Natural killer cell (primary cell): ENCODE measurements at regions not wholly inside any gene's neighbourhood (a gene's known extent, or its start where the extent isn't known, plus 50 kb on each side); places are given as distances from the start of the nearest gene placed in this dataset.

Experiments used
- ATAC-seq, 3 donors: fragments of 150-1000 bp in 2 of 3; fragments of 200-7000 bp in 1 of 3; cut with Tn5 transposase; 1 replicate in 1 of 3; 2 replicates in 2 of 3; pipeline ENCODE4 v1.10.0; 2021; ENCODE audit warnings: mild to moderate bottlenecking in 2 of 3, moderate library complexity in 2 of 3
- DNase-seq, 2 donors: peaks; one replicate each; pipeline versions ENCODE4 v3.0.0 to v3.0.0-alpha.2; 2013 to 2021; ENCODE audit warnings: mixed read lengths in 1 of 2
- H3K27ac ChIP-seq: one replicate; pipeline ENCODE4 v1.5.1; 2013; ENCODE audit warnings: mild to moderate bottlenecking, low read length
- H3K27me3 ChIP-seq: one replicate; pipeline ENCODE4 v1.6.1; 2013; ENCODE audit warnings: low read length; ENCODE audit not compliant: control insufficient read depth, insufficient read depth
- H3K36me3 ChIP-seq: one replicate; pipeline ENCODE4 v1.6.1; 2013; ENCODE audit warnings: low read length; ENCODE audit not compliant: control insufficient read depth, insufficient read depth
- H3K4me1 ChIP-seq: one replicate; pipeline ENCODE4 v1.6.1; 2013; ENCODE audit warnings: low read length; ENCODE audit not compliant: control insufficient read depth, insufficient read depth
- H3K4me3 ChIP-seq: one replicate; pipeline ENCODE4 v1.5.1; 2013; ENCODE audit warnings: low read length
- H3K9me3 ChIP-seq: one replicate; pipeline ENCODE4 v1.6.1; 2013; ENCODE audit warnings: low read length; ENCODE audit not compliant: control insufficient read depth, insufficient read depth
- H3K27ac Mint-ChIP-seq, 2 donors: one replicate each; pipeline ENCODE4 v1.8.0; 2022; ENCODE audit warnings: mild to moderate bottlenecking in 2 of 2, mixed read lengths in 2 of 2, moderate library complexity in 1 of 2
- H3K27me3 Mint-ChIP-seq, 2 donors: one replicate each; pipeline ENCODE4 v1.8.0; 2022; ENCODE audit warnings: low read depth in 2 of 2, mixed read lengths in 2 of 2
- H3K36me3 Mint-ChIP-seq: one replicate; pipeline ENCODE4 v1.8.0; 2022; ENCODE audit warnings: mixed read lengths
- H3K4me1 Mint-ChIP-seq, 2 donors: one replicate each; pipeline ENCODE4 v1.8.0; 2022; ENCODE audit warnings: mixed read lengths in 2 of 2
- H3K4me3 Mint-ChIP-seq: one replicate; pipeline ENCODE4 v1.8.0; 2022; ENCODE audit warnings: mild to moderate bottlenecking, moderate library complexity, mixed read lengths
- H3K9me3 Mint-ChIP-seq, 2 donors: one replicate each; pipeline ENCODE4 v1.8.0; 2022; ENCODE audit warnings: mixed read lengths in 2 of 2
- CTCF ChIP-seq: fragments of 200-600 bp; IDR thresholded peaks from one replicate; pipeline ENCODE4 v1.8.0; 2022; ENCODE audit warnings: antibody characterized with exemption
- WGBS: methylation state at CpG from one replicate; pipeline ENCODE4 v1.1.7; 2013; ENCODE audit warnings: missing lambda C conversion rate; ENCODE audit not compliant: insufficient coverage; 5-methylcytosine and 5-hydroxymethylcytosine counted together
- intact Hi-C: fragments of 100-400 bp; cut with micrococcal nuclease; formaldehyde crosslinking; loops from one replicate; pipeline ENCODE4 v1.14.2; 2022

GRCh38 chr22:27247701-27248434 is 553.7 kb downstream of the MN1 start:
- Mint-ChIP-seq H3K36me3 (no peaks in the 10 kb centered on the region), H3K27me3 (peaks cover 4 to 5% of the 10 kb centered on the region in 2 donors), H3K27ac (no peak overlapping the region), H3K4me1 (peaks cover 10 to 17% of the 10 kb centered on the region in 2 donors), H3K4me3 (no peak overlapping the region), H3K9me3 (peaks cover 0 to 4% of the 10 kb centered on the region in 2 donors)
- 40% methylated on average over 10 of the region's 11 CpGs for WGBS
- intact Hi-C loops, result no loop called here
- DNase-seq, result no peak
- Histone ChIP-seq H3K27ac (no peak overlapping the region), H3K36me3 (no peaks in the 10 kb centered on the region), H3K27me3 (no peaks in the 10 kb centered on the region), H3K4me1 (peaks cover 3% of the 10 kb centered on the region), H3K9me3 (no peaks in the 10 kb centered on the region), H3K4me3 (no peak overlapping the region)
- no peak for ATAC-seq
- TF ChIP-seq CTCF, result no peak

- ATAC-seq (no peak), DNase-seq (no peak)
- no peak overlapping the region for H3K4me3 Mint-ChIP-seq
- H3K4me3 ChIP-seq, result no peak overlapping the region
- no peaks in the 10 kb centered on the region for H3K36me3 Mint-ChIP-seq
- H3K36me3 ChIP-seq, result no peaks in the 10 kb centered on the region
- H3K27me3 Mint-ChIP-seq, result peaks cover 0 to 5% of the 10 kb centered on the region in 2 donors
- H3K4me1 Mint-ChIP-seq, result peaks cover 10 to 17% of the 10 kb centered on the region in 2 donors
- intact Hi-C loops, result no loop called here
- 81% methylated on average over 5 of the region's 5 CpGs for WGBS
- H3K9me3 Mint-ChIP-seq, result peaks cover 1 to 5% of the 10 kb centered on the region in 2 donors
- H3K27ac Mint-ChIP-seq, result no peak overlapping the region
- H3K27ac ChIP-seq, result no peak overlapping the region
- no peaks in the 10 kb centered on the region for H3K27me3 ChIP-seq
- H3K9me3 ChIP-seq, result no peaks in the 10 kb centered on the region
- no peak for TF ChIP-seq CTCF
- H3K4me1 ChIP-seq, result peaks cover 3% of the 10 kb centered on the region
These were observed 551.1 kb downstream of the MN1 start for GRCh38 chr22:27250418-27250817.

GRCh38 chr22:27250886-27251285 is 550.7 kb downstream of the MN1 start:
- H3K4me1 Mint-ChIP-seq, result peaks cover 10 to 17% of the 10 kb centered on the region in 2 donors
- ATAC-seq (no peak), DNase-seq (no peak)
- H3K9me3 Mint-ChIP-seq, result peaks cover 5 to 8% of the 10 kb centered on the region in 2 donors
- no peaks in the 10 kb centered on the region for H3K36me3 ChIP-seq
- H3K36me3 Mint-ChIP-seq, result no peaks in the 10 kb centered on the region
- TF ChIP-seq CTCF, result no peak
- no peak overlapping the region for H3K27ac Mint-ChIP-seq
- intact Hi-C loops, result no loop called here
- no peak overlapping the region for H3K4me3 Mint-ChIP-seq
- H3K4me1 ChIP-seq, result peaks cover 3% of the 10 kb centered on the region
- no peak overlapping the region for H3K27ac ChIP-seq
- peaks cover 0 to 8% of the 10 kb centered on the region in 2 donors for H3K27me3 Mint-ChIP-seq
- no peaks in the 10 kb centered on the region for H3K27me3 ChIP-seq
- no peaks in the 10 kb centered on the region for H3K9me3 ChIP-seq
- no peak overlapping the region for H3K4me3 ChIP-seq
- 88% methylated on average over 5 of the region's 5 CpGs for WGBS

- Mint-ChIP-seq H3K4me3 (no peak overlapping the region), H3K36me3 (no peaks in the 10 kb centered on the region), H3K27me3 (peaks cover 0 to 8% of the 10 kb centered on the region in 2 donors), H3K27ac (no peak overlapping the region), H3K4me1 (peaks cover 10 to 14% of the 10 kb centered on the region in 2 donors), H3K9me3 (peaks cover 5 to 6% of the 10 kb centered on the region in 2 donors)
- H3K4me3 ChIP-seq, result no peak overlapping the region
- no peaks in the 10 kb centered on the region for H3K36me3 ChIP-seq
- no peaks in the 10 kb centered on the region for H3K9me3 ChIP-seq
- WGBS, result 80% methylated on average over 2 of the region's 2 CpGs
- H3K4me1 ChIP-seq, result peaks cover 3% of the 10 kb centered on the region
- TF ChIP-seq CTCF, result no peak
- ATAC-seq (no peak), DNase-seq (no peak)
- no peaks in the 10 kb centered on the region for H3K27me3 ChIP-seq
- intact Hi-C loops, result no loop called here
- H3K27ac ChIP-seq, result no peak overlapping the region
These were observed 550.0 kb downstream of the MN1 start for GRCh38 chr22:27251563-27251962.
